ENCODE measurements at regions not wholly inside any gene's neighbourhood (a gene's known extent, or its start where the extent isn't known, plus 50 kb on each side); places are given as distances from the start of the nearest gene placed in this dataset.

- no peak overlapping the region for H2AFZ ChIP-seq (ENCODE audit: low read length, unreplicated experiment)
- H3K27ac ChIP-seq (ENCODE audit: low read depth, low read length): no peak overlapping the region
- no peak overlapping the region for H3K4me3 ChIP-seq (ENCODE audit: low read depth, low read length)
- H3K36me3 ChIP-seq (ENCODE audit: insufficient read depth, low read length): no peaks in the 10 kb centered on the region
- H3K79me2 ChIP-seq (ENCODE audit: control insufficient read depth, insufficient read depth, low read length, unreplicated experiment): no peaks in the 10 kb centered on the region
- no peaks in the 10 kb centered on the region for H3K27me3 ChIP-seq (ENCODE audit: insufficient read depth, low read length)
- H3K4me1 ChIP-seq (ENCODE audit: control insufficient read depth, insufficient read depth, low read length, unreplicated experiment): no peaks in the 10 kb centered on the region
Measured at GRCh38 chr2:153391131-153391530, 87.4 kb downstream of the RPRM start.

GRCh38 chr2:153388246-153388645 is 90.3 kb downstream of the RPRM start:
- Histone ChIP-seq H3K4me1 (ENCODE audit: control insufficient read depth, insufficient read depth, low read length, unreplicated experiment) (no peaks in the 10 kb centered on the region), H3K36me3 (ENCODE audit: insufficient read depth, low read length) (no peaks in the 10 kb centered on the region), H3K27me3 (ENCODE audit: insufficient read depth, low read length) (no peaks in the 10 kb centered on the region), H2AFZ (ENCODE audit: low read length, unreplicated experiment) (no peak overlapping the region), H3K27ac (ENCODE audit: low read depth, low read length) (no peak overlapping the region), H3K4me3 (ENCODE audit: low read depth, low read length) (no peak overlapping the region), H3K79me2 (ENCODE audit: control insufficient read depth, insufficient read depth, low read length, unreplicated experiment) (no peaks in the 10 kb centered on the region)

GRCh38 chr2:153387203-153387602 is 91.4 kb downstream of the RPRM start:
- Histone ChIP-seq H2AFZ (ENCODE audit: low read length, unreplicated experiment) (no peak overlapping the region), H3K36me3 (ENCODE audit: insufficient read depth, low read length) (no peaks in the 10 kb centered on the region)

GRCh38 chr2:153386481-153386897 is 92.1 kb downstream of the RPRM start:
- no peaks in the 10 kb centered on the region for H3K27me3 ChIP-seq (ENCODE audit: insufficient read depth, low read length)
- H3K4me1 ChIP-seq (ENCODE audit: control insufficient read depth, insufficient read depth, low read length, unreplicated experiment): no peaks in the 10 kb centered on the region
- no peak overlapping the region for H3K27ac ChIP-seq (ENCODE audit: low read depth, low read length)
- no peak overlapping the region for H2AFZ ChIP-seq (ENCODE audit: low read length, unreplicated experiment)
- no peak overlapping the region for H3K4me3 ChIP-seq (ENCODE audit: low read depth, low read length)
- no peaks in the 10 kb centered on the region for H3K79me2 ChIP-seq (ENCODE audit: control insufficient read depth, insufficient read depth, low read length, unreplicated experiment)
- H3K36me3 ChIP-seq (ENCODE audit: insufficient read depth, low read length): no peaks in the 10 kb centered on the region

More at GRCh38 chr2:153387203-153387602, 91.4 kb downstream of the RPRM start:
- Histone ChIP-seq H3K79me2 (ENCODE audit: control insufficient read depth, insufficient read depth, low read length, unreplicated experiment) (no peaks in the 10 kb centered on the region), H3K4me3 (ENCODE audit: low read depth, low read length) (no peak overlapping the region), H3K4me1 (ENCODE audit: control insufficient read depth, insufficient read depth, low read length, unreplicated experiment) (no peaks in the 10 kb centered on the region), H3K27me3 (ENCODE audit: insufficient read depth, low read length) (no peaks in the 10 kb centered on the region), H3K27ac (ENCODE audit: low read depth, low read length) (no peak overlapping the region)

GRCh38 chr2:153373510-153374279 is 104.9 kb downstream of the RPRM start:
- Histone ChIP-seq H3K27me3 (ENCODE audit: insufficient read depth, low read length) (no peaks in the 10 kb centered on the region), H2AFZ (ENCODE audit: low read length, unreplicated experiment) (no peak overlapping the region), H3K79me2 (ENCODE audit: control insufficient read depth, insufficient read depth, low read length, unreplicated experiment) (no peaks in the 10 kb centered on the region), H3K36me3 (ENCODE audit: insufficient read depth, low read length) (no peaks in the 10 kb centered on the region), H3K4me1 (ENCODE audit: control insufficient read depth, insufficient read depth, low read length, unreplicated experiment) (no peaks in the 10 kb centered on the region), H3K4me3 (ENCODE audit: low read depth, low read length) (no peak overlapping the region), H3K27ac (ENCODE audit: low read depth, low read length) (no peak overlapping the region)

- Histone ChIP-seq H3K79me2 (ENCODE audit: control insufficient read depth, insufficient read depth, low read length, unreplicated experiment) (no peaks in the 10 kb centered on the region), H3K4me1 (ENCODE audit: control insufficient read depth, insufficient read depth, low read length, unreplicated experiment) (no peaks in the 10 kb centered on the region), H3K27me3 (ENCODE audit: insufficient read depth, low read length) (no peaks in the 10 kb centered on the region), H3K27ac (ENCODE audit: low read depth, low read length) (no peak overlapping the region), H3K4me3 (ENCODE audit: low read depth, low read length) (no peak overlapping the region), H3K36me3 (ENCODE audit: insufficient read depth, low read length) (no peaks in the 10 kb centered on the region), H2AFZ (ENCODE audit: low read length, unreplicated experiment) (no peak overlapping the region)
Measured at GRCh38 chr2:153360239-153360638, 118.3 kb downstream of the RPRM start.

GRCh38 chr2:153354377-153354776 is 124.2 kb downstream of the RPRM start:
- H3K4me1 ChIP-seq (ENCODE audit: control insufficient read depth, insufficient read depth, low read length, unreplicated experiment): no peaks in the 10 kb centered on the region
- no peaks in the 10 kb centered on the region for H3K36me3 ChIP-seq (ENCODE audit: insufficient read depth, low read length)
- no peaks in the 10 kb centered on the region for H3K27me3 ChIP-seq (ENCODE audit: insufficient read depth, low read length)
- no peak overlapping the region for H3K4me3 ChIP-seq (ENCODE audit: low read depth, low read length)
- no peak overlapping the region for H2AFZ ChIP-seq (ENCODE audit: low read length, unreplicated experiment)
- H3K27ac ChIP-seq (ENCODE audit: low read depth, low read length): no peak overlapping the region
- no peaks in the 10 kb centered on the region for H3K79me2 ChIP-seq (ENCODE audit: control insufficient read depth, insufficient read depth, low read length, unreplicated experiment)

- no peak overlapping the region for H3K27ac ChIP-seq (ENCODE audit: low read depth, low read length)
- H3K4me1 ChIP-seq (ENCODE audit: control insufficient read depth, insufficient read depth, low read length, unreplicated experiment): no peaks in the 10 kb centered on the region
- no peak overlapping the region for H3K4me3 ChIP-seq (ENCODE audit: low read depth, low read length)
- H2AFZ ChIP-seq (ENCODE audit: low read length, unreplicated experiment): no peak overlapping the region
- no peaks in the 10 kb centered on the region for H3K36me3 ChIP-seq (ENCODE audit: insufficient read depth, low read length)
- no peaks in the 10 kb centered on the region for H3K27me3 ChIP-seq (ENCODE audit: insufficient read depth, low read length)
- H3K79me2 ChIP-seq (ENCODE audit: control insufficient read depth, insufficient read depth, low read length, unreplicated experiment): no peaks in the 10 kb centered on the region
Measured at GRCh38 chr2:153349603-153350002, 129.0 kb downstream of the RPRM start.

GRCh38 chr2:153347818-153348495 is 130.6 kb downstream of the RPRM start:
- Histone ChIP-seq H3K27me3 (ENCODE audit: insufficient read depth, low read length) (no peaks in the 10 kb centered on the region), H3K27ac (ENCODE audit: low read depth, low read length) (no peak overlapping the region), H3K36me3 (ENCODE audit: insufficient read depth, low read length) (no peaks in the 10 kb centered on the region)

GRCh38 chr2:153320879-153321278 is 157.7 kb downstream of the RPRM start:
- Histone ChIP-seq H3K27ac (ENCODE audit: low read depth, low read length) (no peak overlapping the region), H3K4me3 (ENCODE audit: low read depth, low read length) (no peak overlapping the region), H3K4me1 (ENCODE audit: control insufficient read depth, insufficient read depth, low read length, unreplicated experiment) (no peaks in the 10 kb centered on the region), H3K27me3 (ENCODE audit: insufficient read depth, low read length) (no peaks in the 10 kb centered on the region), H2AFZ (ENCODE audit: low read length, unreplicated experiment) (no peak overlapping the region), H3K36me3 (ENCODE audit: insufficient read depth, low read length) (no peaks in the 10 kb centered on the region), H3K79me2 (ENCODE audit: control insufficient read depth, insufficient read depth, low read length, unreplicated experiment) (no peaks in the 10 kb centered on the region)

More at GRCh38 chr2:153347818-153348495, 130.6 kb downstream of the RPRM start:
- no peak overlapping the region for H2AFZ ChIP-seq (ENCODE audit: low read length, unreplicated experiment)
- no peaks in the 10 kb centered on the region for H3K4me1 ChIP-seq (ENCODE audit: control insufficient read depth, insufficient read depth, low read length, unreplicated experiment)
- H3K4me3 ChIP-seq (ENCODE audit: low read depth, low read length): no peak overlapping the region
- no peaks in the 10 kb centered on the region for H3K79me2 ChIP-seq (ENCODE audit: control insufficient read depth, insufficient read depth, low read length, unreplicated experiment)

GRCh38 chr2:153311432-153311831 is 167.1 kb downstream of the RPRM start:
- Histone ChIP-seq H3K27me3 (ENCODE audit: insufficient read depth, low read length) (no peaks in the 10 kb centered on the region), H3K79me2 (ENCODE audit: control insufficient read depth, insufficient read depth, low read length, unreplicated experiment) (no peaks in the 10 kb centered on the region)

More at GRCh38 chr2:153311432-153311831, 167.1 kb downstream of the RPRM start:
- no peak overlapping the region for H3K4me3 ChIP-seq (ENCODE audit: low read depth, low read length)
- no peaks in the 10 kb centered on the region for H3K4me1 ChIP-seq (ENCODE audit: control insufficient read depth, insufficient read depth, low read length, unreplicated experiment)
- no peaks in the 10 kb centered on the region for H3K36me3 ChIP-seq (ENCODE audit: insufficient read depth, low read length)
- no peak overlapping the region for H3K27ac ChIP-seq (ENCODE audit: low read depth, low read length)
- no peak overlapping the region for H2AFZ ChIP-seq (ENCODE audit: low read length, unreplicated experiment)
